Fibroblast of the aortic adventitia (primary cell): ENCODE measurements at regions not wholly inside any gene's neighbourhood (a gene's known extent, or its start where the extent isn't known, plus 50 kb on each side); places are given as distances from the start of the nearest gene placed in this dataset.

Experiments used
- DNase-seq: peaks from one replicate; pipeline ENCODE4 v3.0.0-alpha.2; 2010; ENCODE audit warnings: low read depth
- H3K4me3 ChIP-seq: 2 replicates; pipeline ENCODE4 v1.5.1; 2011; ENCODE audit warnings: low read depth, mild to moderate bottlenecking, control low read depth, low read length, moderate library complexity
- TF ChIP-seq, protein P1 (sequence below): IDR thresholded peaks from 2 replicates; pipeline ENCODE4 v1.5.1; 2011; ENCODE audit warnings: mild to moderate bottlenecking, low read length, control low read depth, inconsistent platforms; ENCODE audit not compliant: insufficient read depth

DNA sequence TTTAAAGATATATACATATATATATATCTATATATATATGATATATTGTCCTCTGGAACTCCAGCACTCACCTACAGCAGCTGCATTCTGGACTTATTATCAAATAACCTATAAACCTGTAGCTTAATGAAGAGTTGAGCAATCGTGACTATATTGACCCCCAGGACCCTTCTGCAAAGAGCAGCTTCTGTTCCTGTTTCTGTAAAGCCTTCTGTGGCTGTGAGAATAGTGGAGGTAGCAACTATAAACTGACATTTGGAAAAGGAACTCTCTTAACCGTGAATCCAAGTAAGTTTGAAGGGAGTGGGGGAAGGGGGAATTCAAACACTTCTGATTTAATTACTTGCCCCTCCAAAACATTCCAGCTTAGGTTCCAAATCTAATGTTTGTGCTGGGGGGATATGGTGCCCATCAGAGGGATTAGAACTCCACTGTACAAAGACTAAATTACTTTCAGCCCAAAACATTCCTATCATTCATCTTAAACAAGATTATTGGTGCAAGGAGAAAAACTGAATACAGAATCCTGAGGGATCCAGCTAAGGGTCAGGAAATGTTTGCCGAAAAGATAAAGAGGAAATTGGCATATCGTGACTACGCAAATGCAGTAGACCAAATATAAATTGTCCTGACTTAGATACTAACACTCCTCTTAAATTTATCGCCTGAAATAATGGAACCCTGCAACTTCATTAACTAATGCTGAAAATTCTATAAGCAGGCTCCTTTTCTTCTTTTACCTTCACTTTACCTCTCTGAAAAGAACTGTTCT lies 106.1 kb downstream of the DAD1 start:
- TF ChIP-seq, protein P1, sequence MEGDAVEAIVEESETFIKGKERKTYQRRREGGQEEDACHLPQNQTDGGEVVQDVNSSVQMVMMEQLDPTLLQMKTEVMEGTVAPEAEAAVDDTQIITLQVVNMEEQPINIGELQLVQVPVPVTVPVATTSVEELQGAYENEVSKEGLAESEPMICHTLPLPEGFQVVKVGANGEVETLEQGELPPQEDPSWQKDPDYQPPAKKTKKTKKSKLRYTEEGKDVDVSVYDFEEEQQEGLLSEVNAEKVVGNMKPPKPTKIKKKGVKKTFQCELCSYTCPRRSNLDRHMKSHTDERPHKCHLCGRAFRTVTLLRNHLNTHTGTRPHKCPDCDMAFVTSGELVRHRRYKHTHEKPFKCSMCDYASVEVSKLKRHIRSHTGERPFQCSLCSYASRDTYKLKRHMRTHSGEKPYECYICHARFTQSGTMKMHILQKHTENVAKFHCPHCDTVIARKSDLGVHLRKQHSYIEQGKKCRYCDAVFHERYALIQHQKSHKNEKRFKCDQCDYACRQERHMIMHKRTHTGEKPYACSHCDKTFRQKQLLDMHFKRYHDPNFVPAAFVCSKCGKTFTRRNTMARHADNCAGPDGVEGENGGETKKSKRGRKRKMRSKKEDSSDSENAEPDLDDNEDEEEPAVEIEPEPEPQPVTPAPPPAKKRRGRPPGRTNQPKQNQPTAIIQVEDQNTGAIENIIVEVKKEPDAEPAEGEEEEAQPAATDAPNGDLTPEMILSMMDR, result no peak
- DNase-seq, result no peak
- H3K4me3 ChIP-seq, result no peak overlapping the region

DNA sequence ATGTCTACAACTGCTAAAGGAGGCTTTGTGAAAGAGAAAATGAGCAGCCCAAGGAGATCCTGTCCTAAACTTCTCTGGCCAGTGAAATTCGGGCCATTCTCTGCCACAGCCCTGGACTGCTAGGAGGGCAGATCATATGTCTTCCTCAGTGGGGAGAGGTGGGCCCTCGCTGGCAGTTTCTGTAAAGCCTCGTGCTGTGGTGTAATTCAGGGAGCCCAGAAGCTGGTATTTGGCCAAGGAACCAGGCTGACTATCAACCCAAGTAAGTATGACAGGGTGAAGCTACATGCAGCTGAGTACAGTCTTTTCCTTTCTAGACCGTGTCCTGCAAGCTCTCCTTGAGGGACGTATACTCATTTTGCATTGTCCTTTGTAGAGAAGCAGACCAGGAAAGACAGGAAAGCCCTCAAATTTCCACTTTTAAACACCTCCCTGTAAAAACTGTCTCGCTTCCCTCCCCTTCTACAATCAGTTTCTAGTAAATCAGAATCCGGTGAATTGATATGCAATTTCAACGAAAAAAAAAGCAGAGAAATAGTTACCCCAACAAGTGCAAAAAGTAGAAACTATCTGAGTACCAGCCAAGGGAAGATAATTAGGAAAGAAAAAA lies 106.8 kb downstream of the DAD1 start:
- no peak overlapping the region for H3K4me3 ChIP-seq
- no peak for DNase-seq
- TF ChIP-seq, protein P1, result no peak

DNA sequence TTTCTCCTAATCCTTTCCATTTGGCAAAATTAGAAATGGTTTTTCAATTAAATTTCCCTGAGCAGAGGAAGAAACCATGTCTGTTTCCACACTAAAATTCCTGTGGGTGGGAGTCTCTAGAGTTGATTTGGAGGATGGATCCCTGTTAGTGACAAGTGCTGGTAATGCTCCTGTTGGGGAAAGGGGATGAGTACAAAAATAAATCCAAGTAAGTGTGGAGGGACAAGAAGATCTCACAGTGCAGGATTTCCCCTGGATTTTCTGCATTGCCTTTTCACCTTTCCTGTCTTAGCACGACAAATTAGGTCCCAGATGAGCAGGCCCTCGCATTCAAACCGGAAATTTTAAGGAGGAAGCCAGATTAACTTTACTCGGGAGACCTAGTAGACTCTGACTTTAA lies 107.5 kb downstream of the DAD1 start:
- no peak for DNase-seq
- no peak overlapping the region for H3K4me3 ChIP-seq
- TF ChIP-seq, protein P1, result no peak

DNA sequence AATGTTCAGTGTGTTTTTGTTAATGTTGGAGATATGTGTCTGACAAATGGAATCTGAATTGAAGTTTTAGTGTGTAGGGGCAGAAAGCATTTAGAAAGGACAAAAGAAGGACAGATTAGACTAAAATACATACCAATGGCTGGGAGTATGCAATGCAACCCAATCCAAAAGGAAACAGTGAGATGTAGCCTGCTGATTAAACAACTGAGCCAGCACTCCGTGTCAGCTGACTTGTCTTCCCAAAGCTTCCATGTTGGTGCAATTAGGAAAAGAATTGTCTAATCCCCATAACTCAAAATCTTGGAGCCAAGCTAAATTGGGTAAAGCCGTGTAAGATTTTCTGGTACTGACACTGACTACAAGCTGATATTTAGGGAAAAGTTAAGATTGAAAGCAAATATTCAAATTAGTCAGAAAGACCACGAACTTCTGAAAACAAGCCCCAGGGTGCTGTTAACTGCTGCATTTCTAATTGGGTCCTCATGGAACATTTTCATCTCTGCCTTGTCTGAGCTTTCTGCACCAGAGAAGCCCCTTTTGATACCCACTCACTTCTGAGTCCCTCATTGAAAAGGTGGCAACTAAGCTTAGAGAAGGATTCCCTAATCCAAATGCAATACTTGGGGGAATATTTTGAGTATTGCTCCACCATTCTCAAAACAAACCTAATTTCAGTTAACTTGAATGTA lies 109.1 kb downstream of the DAD1 start:
- no peak overlapping the region for H3K4me3 ChIP-seq

DNA sequence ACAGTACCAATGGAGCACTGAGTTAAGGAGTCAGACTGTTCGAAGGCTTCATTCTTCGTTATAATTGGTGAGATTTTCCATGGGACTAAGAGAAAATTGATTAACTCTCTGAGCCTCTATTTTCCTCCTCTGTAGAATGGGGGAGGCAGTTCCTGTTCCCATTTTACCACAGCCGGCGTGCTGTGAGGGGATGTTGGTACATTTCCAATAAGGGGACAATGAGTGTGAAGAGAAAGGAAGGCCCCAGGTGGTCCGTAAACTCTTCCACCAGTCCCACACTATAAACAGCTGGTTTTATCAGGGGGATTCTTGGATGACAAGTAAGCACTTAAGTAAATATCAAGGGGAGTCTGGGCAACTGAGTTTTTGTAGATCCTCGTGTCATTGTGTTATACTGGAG lies 109.9 kb downstream of the DAD1 start:
- H3K4me3 ChIP-seq, result no peak overlapping the region
- no peak for DNase-seq
- TF ChIP-seq, protein P1, result no peak

More for the DNA sequence above, 109.1 kb downstream of the DAD1 start:
- peak; percentile 14 for DNase-seq
- TF ChIP-seq, protein P1, result no peak

DNA sequence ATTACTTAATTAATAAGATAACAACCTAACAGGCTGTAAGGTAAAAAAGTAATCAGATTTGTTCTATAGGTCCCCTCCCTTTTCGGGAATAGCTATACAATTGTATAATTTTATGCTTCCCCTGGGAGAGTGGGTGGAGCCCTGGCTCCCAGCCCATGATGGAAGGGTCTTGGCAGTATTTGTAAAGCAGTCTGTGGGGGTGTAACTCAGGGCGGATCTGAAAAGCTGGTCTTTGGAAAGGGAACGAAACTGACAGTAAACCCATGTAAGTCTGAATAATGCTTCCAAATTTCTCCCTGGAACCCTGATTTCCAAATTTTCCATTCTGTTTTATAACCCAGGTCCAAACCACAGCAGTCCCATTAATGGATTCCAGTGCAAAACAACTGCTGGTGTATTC lies 110.4 kb downstream of the DAD1 start:
- DNase-seq, result peak; percentile 46
- no peak overlapping the region for H3K4me3 ChIP-seq
- TF ChIP-seq, protein P1, result no peak
